Panc1 (cell line): ENCODE measurements at regions not wholly inside any gene's neighbourhood (a gene's known extent, or its start where the extent isn't known, plus 50 kb on each side); places are given as distances from the start of the nearest gene placed in this dataset.

ENCODE experiments used
- ATAC-seq: fragments of 200-7000 bp; cut with Tn5 transposase; 2 replicates; pipeline ENCODE4 v1.9.1; 2020; ENCODE audit warnings: mild to moderate bottlenecking, moderate library complexity
- BruUV-seq: library from RNA; stranded (reverse); fragments of 400-500 nt; replicated peaks from 2 replicates; lab custom pipeline; 2021; lab: Mats Ljungman, UMichigan
- CTCF ChIA-PET: fragments of 300-600 bp; sonication (Branson Sonifier 250); formaldehyde crosslinking; loops from one replicate; lab custom pipeline; 2022; ENCODE audit warnings: antibody characterized with exemption; lab: Charles Lee
- POLR2A ChIA-PET: fragments of 300-600 bp; sonication (Branson Sonifier 250); formaldehyde crosslinking; loops from one replicate; lab custom pipeline; 2022; ENCODE audit warnings: antibody characterized with exemption; lab: Charles Lee
- DNase-seq: peaks from one replicate; pipeline ENCODE4 v3.0.0-alpha.2; 2010; ENCODE audit warnings: low read depth, low spot score
- H3K27ac ChIP-seq: 2 replicates; pipeline ENCODE4 v1.5.1; 2011; ENCODE audit warnings: mild to moderate bottlenecking, low read length, inconsistent platforms
- H3K27me3 ChIP-seq: fragments of 200-500 bp; sonication (Bioruptor generic); 2 replicates; pipeline ENCODE4 v1.6.0; 2014; ENCODE audit warnings: low read length, inconsistent platforms; ENCODE audit not compliant: control insufficient read depth, insufficient read depth
- H3K36me3 ChIP-seq: fragments of 200-500 bp; sonication (Bioruptor generic); 2 replicates; pipeline ENCODE4 v1.5.1; 2014; ENCODE audit warnings: inconsistent platforms, mild to moderate bottlenecking, low read length, moderate library complexity; ENCODE audit not compliant: control insufficient read depth, insufficient read depth
- H3K4me1 ChIP-seq: 2 replicates; pipeline ENCODE4 v1.5.1; 2011; ENCODE audit warnings: inconsistent platforms, mild to moderate bottlenecking, low read length, moderate library complexity; ENCODE audit not compliant: control insufficient read depth, insufficient read depth
- H3K4me3 ChIP-seq, 2 experiments: 2 replicates each; pipeline ENCODE4 v1.5.1; 2011 to 2012; ENCODE audit warnings: low read depth in 2 of 2, low read length in 2 of 2, mild to moderate bottlenecking in 2 of 2, inconsistent platforms in 1 of 2, moderate library complexity in 1 of 2
- H3K9me3 ChIP-seq: fragments of 200-500 bp; sonication (Bioruptor generic); 2 replicates; pipeline ENCODE4 v1.5.1; 2014; ENCODE audit warnings: low read depth, mild to moderate bottlenecking, inconsistent platforms, low read length, moderate library complexity; ENCODE audit not compliant: control insufficient read depth, insufficient read depth
- CTCF ChIP-seq: fragments of 450-650 bp; IDR thresholded peaks from 2 replicates; pipeline ENCODE4 v1.5.1; 2017; ENCODE audit warnings: mild to moderate bottlenecking
- POLR2AphosphoS5 ChIP-seq: IDR thresholded peaks from 2 replicates; pipeline ENCODE4 v1.6.1; 2012; ENCODE audit warnings: mild to moderate bottlenecking, low read depth, low read length, moderate library complexity
- SIN3A ChIP-seq: IDR thresholded peaks from 2 replicates; pipeline ENCODE4 v1.6.1; 2012; ENCODE audit warnings: low read depth, mild to moderate bottlenecking, low read length, moderate library complexity, borderline replicate concordance; ENCODE audit not compliant: insufficient read depth
- TCF7L2 ChIP-seq: IDR thresholded peaks from 2 replicates; pipeline ENCODE4 v1.6.1; 2011; ENCODE audit warnings: mild to moderate bottlenecking, low read depth, low read length, inconsistent platforms
- in situ Hi-C: cut with HindIII; loops from 2 replicates; pipeline ENCODE4 v1.10.0; 2016; ENCODE audit warnings: low sequenced_read_pairs, low pct_unique_long_range_greater_than_20kb
- intact Hi-C: fragments of 100-400 bp; cut with micrococcal nuclease; formaldehyde crosslinking; loops from one replicate; pipeline ENCODE4 v1.10.0; 2022; ENCODE audit not compliant: unreplicated experiment
- TF ChIP-seq, protein P1 (sequence below), 2 experiments: IDR thresholded peaks; 2 replicates each; pipeline ENCODE4 v1.6.1; 2011 to 2012; ENCODE audit warnings: low read depth in 2 of 2, control low read depth in 1 of 2, low read length in 1 of 2, mild to moderate bottlenecking in 1 of 2, moderate library complexity in 1 of 2; ENCODE audit not compliant: insufficient read depth in 1 of 2

DNA sequence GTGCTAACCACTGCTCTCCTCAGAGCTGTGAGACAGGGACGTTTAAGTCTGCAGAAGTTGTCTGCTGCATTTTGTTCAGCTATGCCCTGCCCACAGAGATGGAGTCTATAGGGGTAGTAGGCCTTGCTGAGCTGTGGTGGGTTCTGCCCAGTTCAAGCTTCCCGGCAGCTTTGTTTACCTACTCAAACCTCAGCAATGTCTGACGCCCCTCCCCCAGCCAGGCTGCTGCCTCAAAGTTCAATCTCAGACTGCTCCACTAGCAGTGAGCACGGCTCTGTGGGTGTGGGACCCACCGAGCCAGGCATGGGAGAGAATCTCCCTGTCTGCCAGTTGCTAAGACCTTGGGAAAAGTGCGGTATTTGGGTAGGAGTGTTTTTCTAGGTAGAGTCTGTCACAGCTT lies 387.8 kb upstream of the SLC39A10 start:
- no peak for TF ChIP-seq POLR2AphosphoS5
- TF ChIP-seq, protein P1, sequence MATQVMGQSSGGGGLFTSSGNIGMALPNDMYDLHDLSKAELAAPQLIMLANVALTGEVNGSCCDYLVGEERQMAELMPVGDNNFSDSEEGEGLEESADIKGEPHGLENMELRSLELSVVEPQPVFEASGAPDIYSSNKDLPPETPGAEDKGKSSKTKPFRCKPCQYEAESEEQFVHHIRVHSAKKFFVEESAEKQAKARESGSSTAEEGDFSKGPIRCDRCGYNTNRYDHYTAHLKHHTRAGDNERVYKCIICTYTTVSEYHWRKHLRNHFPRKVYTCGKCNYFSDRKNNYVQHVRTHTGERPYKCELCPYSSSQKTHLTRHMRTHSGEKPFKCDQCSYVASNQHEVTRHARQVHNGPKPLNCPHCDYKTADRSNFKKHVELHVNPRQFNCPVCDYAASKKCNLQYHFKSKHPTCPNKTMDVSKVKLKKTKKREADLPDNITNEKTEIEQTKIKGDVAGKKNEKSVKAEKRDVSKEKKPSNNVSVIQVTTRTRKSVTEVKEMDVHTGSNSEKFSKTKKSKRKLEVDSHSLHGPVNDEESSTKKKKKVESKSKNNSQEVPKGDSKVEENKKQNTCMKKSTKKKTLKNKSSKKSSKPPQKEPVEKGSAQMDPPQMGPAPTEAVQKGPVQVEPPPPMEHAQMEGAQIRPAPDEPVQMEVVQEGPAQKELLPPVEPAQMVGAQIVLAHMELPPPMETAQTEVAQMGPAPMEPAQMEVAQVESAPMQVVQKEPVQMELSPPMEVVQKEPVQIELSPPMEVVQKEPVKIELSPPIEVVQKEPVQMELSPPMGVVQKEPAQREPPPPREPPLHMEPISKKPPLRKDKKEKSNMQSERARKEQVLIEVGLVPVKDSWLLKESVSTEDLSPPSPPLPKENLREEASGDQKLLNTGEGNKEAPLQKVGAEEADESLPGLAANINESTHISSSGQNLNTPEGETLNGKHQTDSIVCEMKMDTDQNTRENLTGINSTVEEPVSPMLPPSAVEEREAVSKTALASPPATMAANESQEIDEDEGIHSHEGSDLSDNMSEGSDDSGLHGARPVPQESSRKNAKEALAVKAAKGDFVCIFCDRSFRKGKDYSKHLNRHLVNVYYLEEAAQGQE (IDR thresholded peaks at IDR 0.05; ENCODE audit: insufficient read depth in 1 of 2, low read depth in 2 of 2, low read length in 1 of 2): no peak
- TF ChIP-seq TCF7L2: no peak
- TF ChIP-seq CTCF: no peak
- no peak for TF ChIP-seq SIN3A
- no peak for DNase-seq
- no peaks in the 10 kb centered on the region for H3K4me1 ChIP-seq
- in situ Hi-C loops: no loop called here
- H3K27ac ChIP-seq: no peak overlapping the region
- no peak for ATAC-seq
- no peaks in the 10 kb centered on the region for H3K9me3 ChIP-seq
- POLR2A ChIA-PET: no interaction called here
- no peaks in the 10 kb centered on the region for H3K36me3 ChIP-seq
- no TSS peak for BruUV-seq
- CTCF ChIA-PET: no interaction called here
- no peaks in the 10 kb centered on the region for H3K27me3 ChIP-seq
- intact Hi-C loops: no loop called here
- H3K4me3 ChIP-seq: no peak overlapping the region

DNA sequence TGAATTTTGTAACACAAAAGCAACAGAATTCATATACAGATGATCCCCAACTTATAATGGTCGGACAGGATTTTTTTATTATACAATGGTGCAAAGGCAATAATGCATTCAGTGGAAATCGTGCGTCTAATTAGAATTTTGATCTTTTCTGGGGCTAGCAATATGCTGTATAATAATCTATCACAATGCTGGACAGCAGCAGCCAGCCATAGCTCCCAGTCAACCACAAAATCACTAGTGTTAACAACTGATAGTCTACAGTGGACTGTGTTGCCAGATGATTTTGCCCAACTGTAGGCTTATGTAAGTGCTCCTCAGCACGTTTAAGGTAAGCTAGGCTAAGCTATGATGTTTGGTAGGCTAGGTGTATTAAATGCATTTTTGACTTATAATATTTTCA lies 399.0 kb upstream of the SLC39A10 start:
- H3K4me1 ChIP-seq: no peaks in the 10 kb centered on the region
- H3K4me3 ChIP-seq: no peak overlapping the region
- TF ChIP-seq TCF7L2 (no peak), POLR2AphosphoS5 (no peak), SIN3A (no peak)
- TF ChIP-seq, protein P1 (IDR thresholded peaks at IDR 0.05; ENCODE audit: insufficient read depth in 1 of 2, low read depth in 2 of 2, low read length in 1 of 2): no peak
- H3K27ac ChIP-seq: no peak overlapping the region
- BruUV-seq: no TSS peak
- in situ Hi-C loops: no loop called here
- no peaks in the 10 kb centered on the region for H3K9me3 ChIP-seq
- ChIA-PET POLR2A (no interaction called here), CTCF (no interaction called here)
- no peaks in the 10 kb centered on the region for H3K27me3 ChIP-seq
- intact Hi-C loops: no loop called here
- ATAC-seq: no peak
- no peaks in the 10 kb centered on the region; the same call in 1 of the 2 replicates for H3K36me3 ChIP-seq
- no peak for DNase-seq
